OCI-LY7 (cell line): ENCODE measurements at regions not wholly inside any gene's neighbourhood (a gene's known extent, or its start where the extent isn't known, plus 50 kb on each side); places are given as distances from the start of the nearest gene placed in this dataset.

Source experiments
- EZH2phosphoT487 ChIP-seq: fragments of 200-600 bp; sonication (generic); IDR thresholded peaks from 2 replicates; pipeline ENCODE4 v1.6.1; 2018; ENCODE audit warnings: low read depth, borderline replicate concordance, mild to moderate bottlenecking, mixed run types, antibody characterized with exemption, low read length, moderate library complexity, mixed read lengths
- TF ChIP-seq, protein P1 (sequence below): fragments of 200-600 bp; sonication (generic); conservative IDR thresholded peaks from 2 replicates; pipeline ENCODE4 v1.5.1; 2014; ENCODE audit warnings: mild to moderate bottlenecking, antibody characterized with exemption, low read length, moderate library complexity, mixed read lengths

DNA sequence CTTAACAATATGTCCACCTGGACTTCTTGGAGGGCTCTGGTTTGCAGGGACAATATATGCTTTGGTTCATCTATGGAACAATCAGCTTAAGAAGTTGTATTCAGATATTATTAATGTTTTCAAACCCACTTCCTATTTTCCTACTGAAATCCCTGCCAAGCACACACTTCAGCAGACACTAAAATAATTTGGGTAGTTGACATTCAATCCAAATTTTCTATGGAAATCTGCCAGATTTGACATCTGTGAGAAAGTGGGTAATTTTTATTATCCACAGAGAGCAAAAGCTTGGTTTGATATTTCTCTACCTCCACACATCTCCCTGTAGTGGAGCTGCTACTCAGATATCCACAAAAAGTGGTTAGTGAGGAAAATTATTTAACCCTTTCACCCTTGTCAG, 378.8 kb upstream of the SOX5 start:
- TF ChIP-seq, protein P1, sequence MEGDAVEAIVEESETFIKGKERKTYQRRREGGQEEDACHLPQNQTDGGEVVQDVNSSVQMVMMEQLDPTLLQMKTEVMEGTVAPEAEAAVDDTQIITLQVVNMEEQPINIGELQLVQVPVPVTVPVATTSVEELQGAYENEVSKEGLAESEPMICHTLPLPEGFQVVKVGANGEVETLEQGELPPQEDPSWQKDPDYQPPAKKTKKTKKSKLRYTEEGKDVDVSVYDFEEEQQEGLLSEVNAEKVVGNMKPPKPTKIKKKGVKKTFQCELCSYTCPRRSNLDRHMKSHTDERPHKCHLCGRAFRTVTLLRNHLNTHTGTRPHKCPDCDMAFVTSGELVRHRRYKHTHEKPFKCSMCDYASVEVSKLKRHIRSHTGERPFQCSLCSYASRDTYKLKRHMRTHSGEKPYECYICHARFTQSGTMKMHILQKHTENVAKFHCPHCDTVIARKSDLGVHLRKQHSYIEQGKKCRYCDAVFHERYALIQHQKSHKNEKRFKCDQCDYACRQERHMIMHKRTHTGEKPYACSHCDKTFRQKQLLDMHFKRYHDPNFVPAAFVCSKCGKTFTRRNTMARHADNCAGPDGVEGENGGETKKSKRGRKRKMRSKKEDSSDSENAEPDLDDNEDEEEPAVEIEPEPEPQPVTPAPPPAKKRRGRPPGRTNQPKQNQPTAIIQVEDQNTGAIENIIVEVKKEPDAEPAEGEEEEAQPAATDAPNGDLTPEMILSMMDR, result no peak
- no peak for TF ChIP-seq EZH2phosphoT487
